Liver (tissue), 3 donors: ENCODE measurements at regions not wholly inside any gene's neighbourhood (a gene's known extent, or its start where the extent isn't known, plus 50 kb on each side); places are given as distances from the start of the nearest gene placed in this dataset.

ENCODE experiments used
- EGR1 ChIP-seq, 2 donors: IDR thresholded peaks; 2 replicates each; pipeline ENCODE4 v1.6.1; 2016 to 2018; ENCODE audit warnings: antibody characterized with exemption in 2 of 2, low read depth in 2 of 2
- FOXA1 ChIP-seq: IDR thresholded peaks from 2 replicates; pipeline ENCODE4 v1.6.1; 2016; ENCODE audit warnings: antibody characterized with exemption
- GABPA ChIP-seq, 2 donors: IDR thresholded peaks in 1 of 2; conservative IDR thresholded peaks in 1 of 2; 2 replicates each; pipeline ENCODE4 v1.6.1; 2016; ENCODE audit warnings: antibody characterized with exemption in 2 of 2, mild to moderate bottlenecking in 1 of 2, moderate library complexity in 1 of 2
- HNF4A ChIP-seq, 2 donors: conservative IDR thresholded peaks; 2 replicates each; pipeline ENCODE4 v1.6.1; 2016; ENCODE audit warnings: antibody characterized with exemption in 2 of 2, mild to moderate bottlenecking in 2 of 2
- JUND ChIP-seq, 2 donors: IDR thresholded peaks; 2 replicates each; pipeline ENCODE4 v1.6.1; 2016; ENCODE audit warnings: antibody characterized with exemption in 2 of 2
- RAD21 ChIP-seq, 2 donors: IDR thresholded peaks; 2 replicates each; pipeline ENCODE4 v1.6.1; 2016; ENCODE audit warnings: antibody characterized with exemption in 2 of 2, mild to moderate bottlenecking in 2 of 2
- RXRA ChIP-seq, 2 donors: IDR thresholded peaks; 2 replicates each; pipeline ENCODE4 v1.6.1; 2017 to 2018; ENCODE audit warnings: antibody characterized with exemption in 2 of 2, mild to moderate bottlenecking in 1 of 2
- SP1 ChIP-seq: IDR thresholded peaks from 2 replicates; pipeline ENCODE4 v1.6.1; 2018; ENCODE audit warnings: antibody characterized with exemption, mild to moderate bottlenecking
- TAF1 ChIP-seq: conservative IDR thresholded peaks from 2 replicates; pipeline ENCODE4 v1.6.1; 2016; ENCODE audit warnings: antibody characterized with exemption, mild to moderate bottlenecking
- YY1 ChIP-seq: IDR thresholded peaks from 2 replicates; pipeline ENCODE4 v1.6.1; 2016; ENCODE audit warnings: antibody characterized with exemption, mild to moderate bottlenecking
- TF ChIP-seq, protein P1 (sequence below): fragments of 150-350 bp; IDR thresholded peaks from 2 replicates; pipeline ENCODE4 v1.5.1; 2017; ENCODE audit warnings: improper control_type of control experiment, low read depth, low read length; ENCODE audit not compliant: missing input control
- TF ChIP-seq, protein P2 (sequence below): IDR thresholded peaks from 2 replicates; pipeline ENCODE4 v1.6.1; 2016; ENCODE audit warnings: antibody characterized with exemption, mild to moderate bottlenecking
- TF ChIP-seq, protein P3 (sequence below): IDR thresholded peaks from 2 replicates; pipeline ENCODE4 v1.6.1; 2016; ENCODE audit warnings: antibody characterized with exemption
- donor health status: healthy.
- donor health status: healthy.

DNA sequence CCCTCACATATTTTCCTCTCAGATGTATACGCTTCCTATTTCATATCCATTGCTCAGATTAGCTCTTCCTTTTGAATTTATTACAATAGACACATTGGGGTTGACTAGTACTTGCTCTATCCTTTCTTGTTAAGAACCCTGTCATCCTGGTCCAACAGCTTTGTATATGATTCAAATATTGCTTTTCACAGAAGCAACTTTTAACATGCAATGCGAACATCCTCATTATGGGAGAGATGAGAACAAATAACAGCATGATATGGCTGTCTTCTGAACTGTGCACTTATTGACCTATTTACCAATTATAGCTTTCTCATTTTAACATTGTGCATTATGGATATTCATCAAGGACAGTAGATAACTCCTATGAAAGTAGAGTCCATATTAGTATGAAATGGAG, 510.8 kb downstream of the PTPRC start:
- TF ChIP-seq, protein P1, sequence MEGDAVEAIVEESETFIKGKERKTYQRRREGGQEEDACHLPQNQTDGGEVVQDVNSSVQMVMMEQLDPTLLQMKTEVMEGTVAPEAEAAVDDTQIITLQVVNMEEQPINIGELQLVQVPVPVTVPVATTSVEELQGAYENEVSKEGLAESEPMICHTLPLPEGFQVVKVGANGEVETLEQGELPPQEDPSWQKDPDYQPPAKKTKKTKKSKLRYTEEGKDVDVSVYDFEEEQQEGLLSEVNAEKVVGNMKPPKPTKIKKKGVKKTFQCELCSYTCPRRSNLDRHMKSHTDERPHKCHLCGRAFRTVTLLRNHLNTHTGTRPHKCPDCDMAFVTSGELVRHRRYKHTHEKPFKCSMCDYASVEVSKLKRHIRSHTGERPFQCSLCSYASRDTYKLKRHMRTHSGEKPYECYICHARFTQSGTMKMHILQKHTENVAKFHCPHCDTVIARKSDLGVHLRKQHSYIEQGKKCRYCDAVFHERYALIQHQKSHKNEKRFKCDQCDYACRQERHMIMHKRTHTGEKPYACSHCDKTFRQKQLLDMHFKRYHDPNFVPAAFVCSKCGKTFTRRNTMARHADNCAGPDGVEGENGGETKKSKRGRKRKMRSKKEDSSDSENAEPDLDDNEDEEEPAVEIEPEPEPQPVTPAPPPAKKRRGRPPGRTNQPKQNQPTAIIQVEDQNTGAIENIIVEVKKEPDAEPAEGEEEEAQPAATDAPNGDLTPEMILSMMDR: no peak
- TF ChIP-seq YY1: no peak
- no peak for TF ChIP-seq SP1
- no peak for TF ChIP-seq TAF1
- TF ChIP-seq RAD21 (IDR thresholded peaks at IDR 0.05): no peak
- TF ChIP-seq, protein P2, sequence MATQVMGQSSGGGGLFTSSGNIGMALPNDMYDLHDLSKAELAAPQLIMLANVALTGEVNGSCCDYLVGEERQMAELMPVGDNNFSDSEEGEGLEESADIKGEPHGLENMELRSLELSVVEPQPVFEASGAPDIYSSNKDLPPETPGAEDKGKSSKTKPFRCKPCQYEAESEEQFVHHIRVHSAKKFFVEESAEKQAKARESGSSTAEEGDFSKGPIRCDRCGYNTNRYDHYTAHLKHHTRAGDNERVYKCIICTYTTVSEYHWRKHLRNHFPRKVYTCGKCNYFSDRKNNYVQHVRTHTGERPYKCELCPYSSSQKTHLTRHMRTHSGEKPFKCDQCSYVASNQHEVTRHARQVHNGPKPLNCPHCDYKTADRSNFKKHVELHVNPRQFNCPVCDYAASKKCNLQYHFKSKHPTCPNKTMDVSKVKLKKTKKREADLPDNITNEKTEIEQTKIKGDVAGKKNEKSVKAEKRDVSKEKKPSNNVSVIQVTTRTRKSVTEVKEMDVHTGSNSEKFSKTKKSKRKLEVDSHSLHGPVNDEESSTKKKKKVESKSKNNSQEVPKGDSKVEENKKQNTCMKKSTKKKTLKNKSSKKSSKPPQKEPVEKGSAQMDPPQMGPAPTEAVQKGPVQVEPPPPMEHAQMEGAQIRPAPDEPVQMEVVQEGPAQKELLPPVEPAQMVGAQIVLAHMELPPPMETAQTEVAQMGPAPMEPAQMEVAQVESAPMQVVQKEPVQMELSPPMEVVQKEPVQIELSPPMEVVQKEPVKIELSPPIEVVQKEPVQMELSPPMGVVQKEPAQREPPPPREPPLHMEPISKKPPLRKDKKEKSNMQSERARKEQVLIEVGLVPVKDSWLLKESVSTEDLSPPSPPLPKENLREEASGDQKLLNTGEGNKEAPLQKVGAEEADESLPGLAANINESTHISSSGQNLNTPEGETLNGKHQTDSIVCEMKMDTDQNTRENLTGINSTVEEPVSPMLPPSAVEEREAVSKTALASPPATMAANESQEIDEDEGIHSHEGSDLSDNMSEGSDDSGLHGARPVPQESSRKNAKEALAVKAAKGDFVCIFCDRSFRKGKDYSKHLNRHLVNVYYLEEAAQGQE: no peak
- no peak for TF ChIP-seq EGR1 (IDR thresholded peaks at IDR 0.05; ENCODE audit: low read depth in 2 of 2)
- TF ChIP-seq RXRA (IDR thresholded peaks at IDR 0.05): no peak
- no peak for TF ChIP-seq HNF4A (conservative IDR thresholded peaks at IDR 0.05)
- no peak for TF ChIP-seq FOXA1
- no peak for TF ChIP-seq GABPA (IDR thresholded peaks at IDR 0.05 in 1 of 2, conservative IDR thresholded peaks at IDR 0.05 in 1 of 2)
- TF ChIP-seq JUND (IDR thresholded peaks at IDR 0.05): no peak
- TF ChIP-seq, protein P3, sequence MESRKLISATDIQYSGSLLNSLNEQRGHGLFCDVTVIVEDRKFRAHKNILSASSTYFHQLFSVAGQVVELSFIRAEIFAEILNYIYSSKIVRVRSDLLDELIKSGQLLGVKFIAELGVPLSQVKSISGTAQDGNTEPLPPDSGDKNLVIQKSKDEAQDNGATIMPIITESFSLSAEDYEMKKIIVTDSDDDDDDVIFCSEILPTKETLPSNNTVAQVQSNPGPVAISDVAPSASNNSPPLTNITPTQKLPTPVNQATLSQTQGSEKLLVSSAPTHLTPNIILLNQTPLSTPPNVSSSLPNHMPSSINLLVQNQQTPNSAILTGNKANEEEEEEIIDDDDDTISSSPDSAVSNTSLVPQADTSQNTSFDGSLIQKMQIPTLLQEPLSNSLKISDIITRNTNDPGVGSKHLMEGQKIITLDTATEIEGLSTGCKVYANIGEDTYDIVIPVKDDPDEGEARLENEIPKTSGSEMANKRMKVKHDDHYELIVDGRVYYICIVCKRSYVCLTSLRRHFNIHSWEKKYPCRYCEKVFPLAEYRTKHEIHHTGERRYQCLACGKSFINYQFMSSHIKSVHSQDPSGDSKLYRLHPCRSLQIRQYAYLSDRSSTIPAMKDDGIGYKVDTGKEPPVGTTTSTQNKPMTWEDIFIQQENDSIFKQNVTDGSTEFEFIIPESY: no peak
